Stimulated activated CD4-positive, alpha-beta T cell treated with anti-CD3 and anti-CD28 coated beads, Interleukin-15, amount 100 ng/mL, for 48 hours (primary cell): ENCODE measurements at regions not wholly inside any gene's neighbourhood (a gene's known extent, or its start where the extent isn't known, plus 50 kb on each side); places are given as distances from the start of the nearest gene placed in this dataset.

Experiments used
- DNase-seq, 2 donors: peaks; one replicate each; pipeline ENCODE4 v3.0.0-alpha.2; 2020; ENCODE audit warnings: low read depth in 2 of 2

DNA sequence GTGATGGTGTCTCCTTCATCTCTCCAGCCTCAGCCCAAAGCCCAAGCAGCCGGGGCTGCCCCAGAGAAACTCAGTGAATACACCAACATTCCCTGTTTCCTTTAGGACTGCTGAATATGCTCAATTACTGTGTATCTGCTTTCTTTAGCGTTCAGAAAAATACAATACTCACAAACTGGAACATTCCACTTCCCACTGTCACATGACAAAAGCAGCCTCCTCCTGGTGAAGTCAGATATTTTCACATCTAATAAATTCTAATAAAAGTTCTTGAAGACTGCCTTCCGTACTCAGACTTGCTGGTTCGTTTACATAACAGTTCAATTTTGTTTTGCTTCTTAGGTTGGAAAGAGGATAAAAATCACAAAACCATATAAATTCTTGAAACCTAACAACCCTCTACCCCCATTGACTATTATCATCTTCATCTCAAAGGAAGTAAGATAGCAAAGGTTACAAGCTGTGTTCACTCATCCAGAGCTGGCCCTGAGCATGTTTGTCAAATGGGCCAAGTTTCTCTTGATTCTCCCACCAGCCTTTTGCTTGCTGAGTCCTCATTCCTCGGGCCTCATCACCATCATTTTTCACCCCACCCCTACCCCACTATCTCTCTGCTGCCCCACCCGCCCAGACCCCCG lies 190.8 kb upstream of the HNRNPA3 start:
- DNase-seq: no peak

DNA sequence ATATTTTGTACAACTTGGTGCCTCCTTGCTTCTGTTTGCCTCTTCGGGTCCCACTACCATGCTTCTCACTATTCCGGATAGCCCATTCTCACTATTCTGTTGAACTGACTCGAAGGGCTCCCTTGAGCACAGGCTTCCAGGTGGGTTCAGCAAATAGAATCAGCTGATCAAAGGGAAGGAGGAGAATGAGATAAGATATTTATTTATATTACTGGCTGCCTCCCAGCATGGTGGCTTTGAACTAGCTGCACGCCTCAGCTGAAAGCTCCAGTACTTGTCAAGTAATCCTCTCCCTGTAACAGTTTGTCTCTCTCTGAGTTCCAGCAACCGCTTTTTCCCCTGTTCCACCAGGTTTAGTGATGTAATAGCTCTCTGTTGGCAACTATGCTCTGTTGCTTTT lies 187.8 kb upstream of the HNRNPA3 start:
- no peak for DNase-seq

DNA sequence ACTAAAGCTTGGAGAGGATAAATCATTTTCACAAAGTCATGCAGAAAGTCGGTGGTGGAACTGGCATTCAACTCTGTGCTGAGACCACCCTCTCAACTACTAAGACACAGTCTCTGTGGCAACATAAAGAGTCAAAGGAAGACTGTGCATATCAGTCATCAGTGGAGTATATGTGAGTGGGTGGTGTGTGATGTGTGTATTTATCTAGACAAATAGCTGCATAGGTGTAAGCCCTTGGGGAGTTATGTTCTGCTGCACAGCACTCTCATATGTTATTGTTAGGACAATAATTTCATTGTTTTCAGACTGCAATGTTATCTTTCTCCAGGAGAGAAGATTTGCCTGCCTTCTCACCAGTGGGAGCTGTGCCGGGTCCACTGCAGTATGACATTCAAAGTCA lies 186.3 kb upstream of the HNRNPA3 start:
- no peak for DNase-seq

GRCh38 chr2:177026956-177027355 lies 185.6 kb upstream of the HNRNPA3 start:
- no peak for DNase-seq

GRCh38 chr2:177028296-177028695 lies 184.3 kb upstream of the HNRNPA3 start:
- no peak for DNase-seq

- no peak for DNase-seq
Observed at GRCh38 chr2:177029075-177029474, 183.5 kb upstream of the HNRNPA3 start.

GRCh38 chr2:177029501-177029900 lies 183.1 kb upstream of the HNRNPA3 start:
- DNase-seq: no peak

DNA sequence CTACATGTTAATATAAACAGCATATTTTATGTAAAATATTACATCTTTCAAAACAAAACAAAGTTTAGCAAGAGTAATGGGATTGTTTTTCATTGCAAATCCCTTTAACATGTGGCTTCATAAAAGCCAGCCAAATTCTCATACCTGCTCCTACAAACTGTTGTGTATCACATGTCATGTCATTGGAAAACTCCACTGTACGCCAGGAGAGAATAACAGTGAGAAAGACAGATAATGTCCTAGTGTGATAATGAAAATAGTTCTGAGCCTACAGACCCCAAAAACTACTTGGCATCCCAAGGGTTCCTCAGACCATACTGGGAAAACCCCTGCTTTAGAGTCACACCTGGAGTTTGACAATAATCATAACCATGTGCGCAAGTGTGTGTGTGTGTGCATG lies 182.7 kb upstream of the HNRNPA3 start:
- DNase-seq: no peak

GRCh38 chr2:177030451-177031105 lies 182.0 kb upstream of the HNRNPA3 start:
- no peak for DNase-seq

- DNase-seq: no peak
Observed at GRCh38 chr2:177031438-177032180, 181.0 kb upstream of the HNRNPA3 start.

GRCh38 chr2:177036747-177037146 lies 175.8 kb upstream of the HNRNPA3 start:
- no peak for DNase-seq

- no peak for DNase-seq
Observed at GRCh38 chr2:177037569-177037968, 175.0 kb upstream of the HNRNPA3 start.

DNA sequence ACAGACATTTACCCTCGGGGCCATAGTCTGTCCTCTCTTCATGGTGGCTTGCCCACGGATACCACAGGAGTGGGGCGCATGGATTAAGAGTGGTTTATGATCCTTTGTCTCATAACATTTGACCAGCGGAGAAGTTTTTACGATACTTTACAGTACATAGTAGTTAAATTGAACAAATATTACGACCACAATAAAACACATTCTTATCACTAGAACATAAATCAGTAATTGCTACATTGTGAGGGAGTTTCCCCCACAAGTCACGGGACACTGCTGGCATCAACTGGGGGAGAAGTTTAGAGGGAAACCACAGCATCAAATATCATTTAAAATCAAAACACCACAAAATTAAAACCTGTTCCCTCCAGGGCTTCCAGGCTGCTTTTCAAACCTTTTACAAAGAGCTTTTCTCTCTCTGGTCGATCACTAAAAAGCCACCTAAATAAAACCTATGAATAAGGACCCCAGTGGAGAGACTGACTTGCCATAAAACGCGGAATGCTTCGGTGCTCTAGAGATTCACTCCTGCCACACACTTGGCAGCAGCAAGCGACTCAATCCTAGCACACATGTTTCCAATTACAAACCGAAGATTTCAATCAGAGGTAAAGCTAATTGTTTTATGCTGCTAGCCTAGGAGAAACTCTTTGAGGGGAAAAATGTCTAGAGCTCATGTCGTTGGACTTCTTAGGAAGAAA lies 173.7 kb upstream of the HNRNPA3 start:
- no peak for DNase-seq

GRCh38 chr2:177042311-177042710 lies 170.3 kb upstream of the HNRNPA3 start:
- no peak for DNase-seq

DNA sequence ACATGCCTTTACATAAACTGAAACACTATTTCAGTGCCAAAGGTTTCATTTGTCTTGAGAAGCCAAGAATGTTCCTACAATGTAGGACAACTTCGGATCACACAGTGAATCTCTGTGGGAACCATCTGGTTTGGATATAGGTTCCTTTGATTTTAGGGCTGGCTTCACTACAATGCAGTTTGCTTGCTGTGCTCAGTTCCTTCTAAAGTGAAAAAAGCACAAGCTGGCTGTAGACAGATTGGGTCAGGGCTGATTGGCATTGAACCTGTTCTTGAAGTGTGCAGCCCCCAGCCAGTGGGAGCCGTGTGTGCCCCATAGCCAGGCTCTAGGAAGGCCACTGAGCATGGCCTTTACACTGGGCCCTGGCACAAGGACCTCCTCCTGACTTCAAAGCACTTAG lies 167.9 kb upstream of the HNRNPA3 start:
- DNase-seq: no peak

GRCh38 chr2:177048981-177049380 lies 163.6 kb upstream of the HNRNPA3 start:
- DNase-seq: no peak

GRCh38 chr2:177051278-177051677 lies 161.3 kb upstream of the HNRNPA3 start:
- no peak for DNase-seq

DNA sequence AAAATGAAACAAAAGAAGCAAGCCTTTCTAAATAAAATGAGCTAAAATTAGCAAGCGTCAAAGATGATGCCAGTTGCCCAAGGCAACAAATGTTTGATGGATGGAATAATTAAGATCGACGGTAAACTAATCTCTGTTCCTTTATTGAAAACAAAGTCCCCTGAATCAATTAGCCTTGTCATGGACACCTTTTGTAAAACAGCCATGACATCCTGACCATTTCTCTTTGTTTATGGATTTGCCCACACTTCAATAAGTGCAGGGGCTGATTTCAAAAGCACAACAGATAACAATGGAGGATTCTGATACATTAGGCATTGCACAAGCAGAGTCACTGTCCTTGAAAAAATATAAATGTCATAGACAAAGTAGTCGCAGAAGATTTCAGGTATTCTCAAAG lies 160.1 kb upstream of the HNRNPA3 start:
- no peak for DNase-seq

GRCh38 chr2:177053038-177053437 lies 159.6 kb upstream of the HNRNPA3 start:
- no peak for DNase-seq

DNA sequence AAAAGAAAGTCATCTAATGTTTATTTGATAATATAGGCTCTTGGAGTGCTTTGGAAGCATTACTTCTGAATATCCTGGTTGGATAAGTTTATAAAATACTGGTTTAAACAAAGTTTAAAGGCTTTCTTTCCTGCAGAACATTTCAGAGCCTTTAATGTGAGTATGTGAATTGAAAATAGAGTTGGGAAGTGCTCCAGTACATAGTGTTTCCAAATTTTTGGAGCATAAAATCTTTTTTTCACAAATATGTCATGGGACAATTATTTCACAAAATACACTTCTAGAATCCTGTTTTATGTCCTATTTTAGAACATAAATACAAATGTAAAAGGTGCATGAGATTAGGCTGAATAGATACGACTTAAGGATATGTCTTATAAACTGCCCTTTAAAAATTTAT lies 158.9 kb upstream of the HNRNPA3 start:
- DNase-seq: no peak

DNA sequence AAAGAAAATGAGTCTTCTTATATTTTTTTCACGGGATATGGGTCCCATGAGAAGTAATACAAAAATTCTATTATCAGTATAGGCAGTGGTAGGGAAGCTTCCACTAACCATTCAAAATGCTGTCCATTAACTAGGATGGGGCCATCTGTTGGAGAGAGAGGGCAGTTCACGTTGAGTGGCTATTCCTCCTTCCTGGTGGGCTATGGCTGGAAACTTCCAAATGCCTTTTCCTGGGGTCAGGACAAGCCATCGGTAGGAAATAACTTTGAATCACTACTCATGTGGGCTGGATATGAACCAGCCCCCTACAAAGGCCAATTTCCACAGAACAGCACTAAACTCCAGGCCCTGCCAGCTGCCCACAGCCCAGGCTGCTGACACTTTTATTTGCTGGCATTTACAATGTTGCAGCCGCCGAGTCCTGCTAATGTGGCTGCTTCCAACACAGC lies 156.1 kb upstream of the HNRNPA3 start:
- DNase-seq: no peak

GRCh38 chr2:177058747-177059146 lies 153.8 kb upstream of the HNRNPA3 start:
- DNase-seq: no peak
